Trophoblast cell (in vitro differentiated cells and primary cell): ENCODE measurements at regions not wholly inside any gene's neighbourhood (a gene's known extent, or its start where the extent isn't known, plus 50 kb on each side); places are given as distances from the start of the nearest gene placed in this dataset.
A peak's percentile ranks its signal among the peaks of the same experiment; 100 is the strongest.
"Not testable (repeated sequence)": the region's sequence is repeated elsewhere in the genome, so short reads cannot be mapped to it uniquely, and the experiment has no call there.

ENCODE experiments used
- DNase-seq, 2 donors: peaks; one replicate each; pipeline ENCODE4 v3.0.0-alpha.2; 2016
- H2AFZ ChIP-seq: 2 replicates; pipeline ENCODE4 v1.6.1; 2013; ENCODE audit warnings: low read length, moderate library complexity, mild to moderate bottlenecking; ENCODE audit not compliant: insufficient read depth, poor library complexity
- H2AK5ac ChIP-seq: 2 replicates; pipeline ENCODE4 v1.6.1; 2013; ENCODE audit warnings: mild to moderate bottlenecking, low read length
- H2BK120ac ChIP-seq: 2 replicates; pipeline ENCODE4 v1.6.1; 2013; ENCODE audit warnings: low read length, mild to moderate bottlenecking, moderate library complexity; ENCODE audit not compliant: insufficient read depth, poor library complexity
- H2BK12ac ChIP-seq: 2 replicates; pipeline ENCODE4 v1.6.1; 2013; ENCODE audit warnings: mild to moderate bottlenecking, low read length, moderate library complexity
- H2BK5ac ChIP-seq: 2 replicates; pipeline ENCODE4 v1.6.1; 2013; ENCODE audit warnings: low read length, low read depth, moderate library complexity, mild to moderate bottlenecking; ENCODE audit not compliant: poor library complexity
- H3K14ac ChIP-seq: 2 replicates; pipeline ENCODE4 v1.6.1; 2013; ENCODE audit warnings: mild to moderate bottlenecking, low read length
- H3K18ac ChIP-seq: 2 replicates; pipeline ENCODE4 v1.6.1; 2013; ENCODE audit warnings: mild to moderate bottlenecking, low read length
- H3K23ac ChIP-seq: 2 replicates; pipeline ENCODE4 v1.6.1; 2013; ENCODE audit warnings: low read length
- H3K27ac ChIP-seq: 2 replicates; pipeline ENCODE4 v1.5.1; 2013; ENCODE audit warnings: low read depth, mild to moderate bottlenecking, inconsistent platforms, low read length, moderate library complexity
- H3K27me3 ChIP-seq: 2 replicates; pipeline ENCODE4 v1.6.1; 2013; ENCODE audit warnings: inconsistent platforms, mild to moderate bottlenecking, low read length, moderate library complexity; ENCODE audit not compliant: insufficient read depth
- H3K36me3 ChIP-seq, 2 experiments: 1 replicate in 1 of 2; 2 replicates in 1 of 2; pipeline ENCODE4 v1.6.1; 2013; ENCODE audit warnings: low read length in 2 of 2, mild to moderate bottlenecking in 2 of 2, moderate library complexity in 1 of 2; ENCODE audit not compliant: insufficient read depth in 2 of 2, control insufficient read depth in 1 of 2
- H3K4ac ChIP-seq: 2 replicates; pipeline ENCODE4 v1.6.1; 2013; ENCODE audit warnings: low read depth, mild to moderate bottlenecking, low read length, moderate library complexity
- H3K4me1 ChIP-seq, 2 experiments: 1 replicate in 1 of 2; 2 replicates in 1 of 2; pipeline ENCODE4 v1.6.1; 2013; ENCODE audit warnings: low read length in 2 of 2, mild to moderate bottlenecking in 2 of 2, moderate library complexity in 1 of 2; ENCODE audit not compliant: insufficient read depth in 2 of 2, control insufficient read depth in 1 of 2
- H3K4me2 ChIP-seq: 2 replicates; pipeline ENCODE4 v1.6.1; 2013; ENCODE audit warnings: inconsistent platforms, mild to moderate bottlenecking, low read length, moderate library complexity
- H3K4me3 ChIP-seq: 2 replicates; pipeline ENCODE4 v1.5.1; 2013; ENCODE audit warnings: mild to moderate bottlenecking, low read depth, low read length, inconsistent platforms
- H3K79me1 ChIP-seq: one replicate; pipeline ENCODE4 v1.6.1; 2013; ENCODE audit warnings: low read length
- H3K79me2 ChIP-seq: 2 replicates; pipeline ENCODE4 v1.6.1; 2013; ENCODE audit warnings: low read length, mild to moderate bottlenecking; ENCODE audit not compliant: control insufficient read depth, insufficient read depth, poor library complexity
- H3K9ac ChIP-seq: 2 replicates; pipeline ENCODE4 v1.6.1; 2013; ENCODE audit warnings: mild to moderate bottlenecking, low read length
- H3K9me3 ChIP-seq: 2 replicates; pipeline ENCODE4 v1.6.1; 2013; ENCODE audit warnings: low read depth, mild to moderate bottlenecking, control low read depth, inconsistent platforms, low read length; ENCODE audit not compliant: insufficient read depth
- H4K12ac ChIP-seq: 2 replicates; pipeline ENCODE4 v1.6.1; 2013; ENCODE audit warnings: low read depth, mild to moderate bottlenecking, low read length, moderate library complexity
- H4K8ac ChIP-seq: 2 replicates; pipeline ENCODE4 v1.6.1; 2013; ENCODE audit warnings: low read depth, mild to moderate bottlenecking, low read length, moderate library complexity
- H4K91ac ChIP-seq: one replicate; pipeline ENCODE4 v1.6.1; 2013; ENCODE audit warnings: low read depth, mild to moderate bottlenecking, low read length, moderate library complexity
- WGBS: extraction: QIAGEN DNeasy Blood & Tissue Kit; methylation state at CpG from one replicate; pipeline ENCODE4 v1.1.7; 2013; ENCODE audit warnings: missing lambda C conversion rate; ENCODE audit not compliant: insufficient read length, insufficient coverage; ENCODE audit errors: extremely low coverage; 5-methylcytosine and 5-hydroxymethylcytosine counted together

- no peak overlapping the region for H3K9ac ChIP-seq
- no peak overlapping the region for H3K4ac ChIP-seq
- no peak overlapping the region for H3K4me2 ChIP-seq
- no peaks in the 10 kb centered on the region for H3K9me3 ChIP-seq
- no peaks in the 10 kb centered on the region for H3K36me3 ChIP-seq
- no peak overlapping the region for H3K27ac ChIP-seq
- no CpG with 5 or more reads among the region's 2 CpGs for WGBS
- no peak overlapping the region for H2BK12ac ChIP-seq
- no peaks in the 10 kb centered on the region for H3K79me2 ChIP-seq
- H2AK5ac ChIP-seq, result no peak overlapping the region
- H3K4me3 ChIP-seq, result no peak overlapping the region
- no peak for DNase-seq
- H2BK120ac ChIP-seq, result no peak overlapping the region
- H4K12ac ChIP-seq, result no peak overlapping the region
- no peak overlapping the region for H3K18ac ChIP-seq
- H4K91ac ChIP-seq, result no peak overlapping the region
- no peaks in the 10 kb centered on the region for H3K79me1 ChIP-seq
- H3K14ac ChIP-seq, result no peak overlapping the region
- no peak overlapping the region for H2AFZ ChIP-seq
- no peaks in the 10 kb centered on the region for H3K4me1 ChIP-seq
- no peak overlapping the region for H4K8ac ChIP-seq
- no peaks in the 10 kb centered on the region for H3K27me3 ChIP-seq
- no peak overlapping the region for H2BK5ac ChIP-seq
- H3K23ac ChIP-seq, result no peak overlapping the region
These were observed 343.8 kb downstream of the SUCLG1 start for GRCh38 chr2:84115173-84115857.

GRCh38 chr2:84103816-84104527 lies 355.1 kb downstream of the SUCLG1 start:
- H2AK5ac ChIP-seq, H3K14ac ChIP-seq, H2BK5ac ChIP-seq, H3K23ac ChIP-seq, H3K9ac ChIP-seq, H3K79me2 ChIP-seq, H3K36me3 ChIP-seq, H3K79me1 ChIP-seq, H4K8ac ChIP-seq, DNase-seq, H3K4me1 ChIP-seq, H3K18ac ChIP-seq, H3K4me2 ChIP-seq, H4K91ac ChIP-seq, H3K27ac ChIP-seq, H2AFZ ChIP-seq, H2BK120ac ChIP-seq, H3K9me3 ChIP-seq, H3K4ac ChIP-seq, H3K27me3 ChIP-seq, H4K12ac ChIP-seq, H2BK12ac ChIP-seq: not testable (repeated sequence)
- peak overlapping the region; percentile 28 for H3K4me3 ChIP-seq
- WGBS, result no CpG with 5 or more reads among the region's 15 CpGs

- H3K9me3 ChIP-seq, result peaks cover 3% of the 10 kb centered on the region
- no peak overlapping the region for H2BK120ac ChIP-seq
- H3K4me3 ChIP-seq, result no peak overlapping the region
- no peak overlapping the region for H3K27ac ChIP-seq
- H3K18ac ChIP-seq, result no peak overlapping the region
- H3K4me2 ChIP-seq, result no peak overlapping the region
- no peak overlapping the region for H4K8ac ChIP-seq
- no peak overlapping the region for H2BK12ac ChIP-seq
- H3K27me3 ChIP-seq, result no peaks in the 10 kb centered on the region
- H2AFZ ChIP-seq, result no peak overlapping the region
- no peak overlapping the region for H3K9ac ChIP-seq
- no peaks in the 10 kb centered on the region for H3K4me1 ChIP-seq
- H4K12ac ChIP-seq, result no peak overlapping the region
- H3K23ac ChIP-seq, result no peak overlapping the region
- DNase-seq, result no peak
- no peaks in the 10 kb centered on the region for H3K36me3 ChIP-seq
- no peaks in the 10 kb centered on the region for H3K79me1 ChIP-seq
- H4K91ac ChIP-seq, result no peak overlapping the region
- no peak overlapping the region for H2BK5ac ChIP-seq
- no peak overlapping the region for H3K14ac ChIP-seq
- H3K79me2 ChIP-seq, result no peaks in the 10 kb centered on the region
- WGBS, result no CpG with 5 or more reads among the region's 2 CpGs
- H2AK5ac ChIP-seq, result no peak overlapping the region
- H3K4ac ChIP-seq, result no peak overlapping the region
These were observed 356.8 kb downstream of the SUCLG1 start for GRCh38 chr2:84102274-84102673.

- peaks cover 5% of the 10 kb centered on the region for H3K9me3 ChIP-seq
- no peak overlapping the region for H2BK12ac ChIP-seq
- no peak overlapping the region for H3K23ac ChIP-seq
- no peak overlapping the region for H3K4me2 ChIP-seq
- no peak overlapping the region for H2BK120ac ChIP-seq
- no peak overlapping the region for H3K4ac ChIP-seq
- H4K91ac ChIP-seq, result no peak overlapping the region
- H3K27me3 ChIP-seq, result no peaks in the 10 kb centered on the region
- H2BK5ac ChIP-seq, result no peak overlapping the region
- H2AK5ac ChIP-seq, result no peak overlapping the region
- no peak overlapping the region for H3K18ac ChIP-seq
- H3K36me3 ChIP-seq, result no peaks in the 10 kb centered on the region
- no peak for DNase-seq
- peaks cover 0 to 2% of the 10 kb centered on the region in 2 experiments for H3K4me1 ChIP-seq
- no peak overlapping the region for H3K4me3 ChIP-seq
- no peaks in the 10 kb centered on the region for H3K79me2 ChIP-seq
- no peak overlapping the region for H3K9ac ChIP-seq
- H4K8ac ChIP-seq, result no peak overlapping the region
- H2AFZ ChIP-seq, result no peak overlapping the region
- H3K14ac ChIP-seq, result no peak overlapping the region
- H3K79me1 ChIP-seq, result no peaks in the 10 kb centered on the region
- H4K12ac ChIP-seq, result no peak overlapping the region
- no peak overlapping the region for H3K27ac ChIP-seq
These were observed 370.4 kb downstream of the SUCLG1 start for GRCh38 chr2:84088656-84089055.
